Activated CD4-positive, alpha-beta T cell treated with anti-CD3 and anti-CD28 coated beads for 36 hours (primary cell): ENCODE measurements at regions not wholly inside any gene's neighbourhood (a gene's known extent, or its start where the extent isn't known, plus 50 kb on each side); places are given as distances from the start of the nearest gene placed in this dataset.

Source experiments
- ATAC-seq: fragments of 200-7000 bp; cut with Tn5 transposase; one replicate; pipeline ENCODE4 v1.10.0; 2021; ENCODE audit warnings: mild to moderate bottlenecking, moderate library complexity
- CTCF ChIA-PET: fragments of 350-600 bp; sonication (Branson Sonifier 250); formaldehyde crosslinking; loops from one replicate; lab custom pipeline; 2021; ENCODE audit warnings: antibody characterized with exemption; lab: Charles Lee
- POLR2A ChIA-PET: fragments of 350-600 bp; sonication (Branson Sonifier 250); formaldehyde crosslinking; loops from one replicate; lab custom pipeline; 2021; ENCODE audit warnings: antibody characterized with exemption, inconsistent platforms; lab: Charles Lee
- DNase-seq: peaks from one replicate; pipeline ENCODE4 v3.0.0-alpha.2; 2020
- H3K27ac Mint-ChIP-seq: one replicate; pipeline ENCODE4 v1.8.0; 2021; ENCODE audit warnings: mixed read lengths
- H3K27me3 Mint-ChIP-seq: one replicate; pipeline ENCODE4 v1.8.0; 2021; ENCODE audit warnings: mixed read lengths
- H3K36me3 Mint-ChIP-seq: one replicate; pipeline ENCODE4 v1.8.0; 2021; ENCODE audit warnings: low read depth, mixed read lengths
- H3K4me1 Mint-ChIP-seq: one replicate; pipeline ENCODE4 v1.8.0; 2021; ENCODE audit warnings: mixed read lengths
- H3K4me3 Mint-ChIP-seq: one replicate; pipeline ENCODE4 v1.8.0; 2021; ENCODE audit warnings: mild to moderate bottlenecking, moderate library complexity, mixed read lengths
- H3K9me3 Mint-ChIP-seq: one replicate; pipeline ENCODE4 v1.8.0; 2021; ENCODE audit warnings: low read depth, mixed read lengths
- intact Hi-C, 2 experiments: fragments of 100-400 bp; cut with DNase I in 1 of 2; cut with micrococcal nuclease in 1 of 2; formaldehyde crosslinking; loops; one replicate each; pipeline versions ENCODE4 v1.14.2 to v1.15.1; 2022 to 2024; cut with DNase I, micrococcal nuclease

- intact Hi-C loops = no loop called here
- peaks cover 29% of the 10 kb centered on the region for H3K27me3 Mint-ChIP-seq
- H3K9me3 Mint-ChIP-seq = no peaks in the 10 kb centered on the region
- H3K4me1 Mint-ChIP-seq = no peaks in the 10 kb centered on the region
- ChIA-PET POLR2A (no interaction called here), CTCF (no interaction called here)
- ATAC-seq = no peak
- H3K36me3 Mint-ChIP-seq = no peaks in the 10 kb centered on the region
- H3K4me3 Mint-ChIP-seq = no peak overlapping the region
- DNase-seq = no peak
- no peak overlapping the region for H3K27ac Mint-ChIP-seq
These were observed 100.9 kb upstream of the ROPN1 start for GRCh38 chr3:124092811-124093210.

GRCh38 chr3:124094496-124094895, 102.6 kb upstream of the ROPN1 start:
- H3K27me3 Mint-ChIP-seq = peaks cover 33% of the 10 kb centered on the region
- POLR2A ChIA-PET = no interaction called here
- CTCF ChIA-PET = interaction anchor here (1.1 kb wide), 1 partner anchor 78 kb away, joined by 5 read pairs; no protein-coding TSS in a partner anchor
- no peaks in the 10 kb centered on the region for H3K4me1 Mint-ChIP-seq
- no peak for DNase-seq
- intact Hi-C loops = no loop called here
- no peak overlapping the region for H3K4me3 Mint-ChIP-seq
- no peaks in the 10 kb centered on the region for H3K36me3 Mint-ChIP-seq
- H3K27ac Mint-ChIP-seq = no peak overlapping the region
- H3K9me3 Mint-ChIP-seq = no peaks in the 10 kb centered on the region
- ATAC-seq = no peak

GRCh38 chr3:124097362-124098131, 105.6 kb upstream of the ROPN1 start:
- POLR2A ChIA-PET = no interaction called here

GRCh38 chr3:124101643-124102042, 109.7 kb upstream of the ROPN1 start:
- intact Hi-C loops = no loop called here
- H3K27me3 Mint-ChIP-seq = peaks cover 20% of the 10 kb centered on the region
- ATAC-seq = no peak
- H3K4me1 Mint-ChIP-seq = no peaks in the 10 kb centered on the region
- no peak overlapping the region for H3K27ac Mint-ChIP-seq
- H3K36me3 Mint-ChIP-seq = no peaks in the 10 kb centered on the region
- no peak overlapping the region for H3K4me3 Mint-ChIP-seq
- H3K9me3 Mint-ChIP-seq = no peaks in the 10 kb centered on the region
- DNase-seq = no peak
- ChIA-PET CTCF (no interaction called here), POLR2A (no interaction called here)

More at GRCh38 chr3:124097362-124098131, 105.6 kb upstream of the ROPN1 start:
- intact Hi-C loops = no loop called here
- CTCF ChIA-PET = interaction anchor here (0.8 to 1.2 kb wide), 4 partner anchors 16 to 121 kb away, joined by 3 to 4 read pairs (median 4); no protein-coding TSS in a partner anchor
- no peak for ATAC-seq
- H3K36me3 Mint-ChIP-seq = no peaks in the 10 kb centered on the region
- H3K27ac Mint-ChIP-seq = no peak overlapping the region
- no peaks in the 10 kb centered on the region for H3K4me1 Mint-ChIP-seq
- H3K4me3 Mint-ChIP-seq = no peak overlapping the region
- H3K27me3 Mint-ChIP-seq = peaks cover 30% of the 10 kb centered on the region
- DNase-seq = no peak
- no peaks in the 10 kb centered on the region for H3K9me3 Mint-ChIP-seq

GRCh38 chr3:124107104-124107890, 115.4 kb upstream of the ROPN1 start:
- no peak for DNase-seq
- Mint-ChIP-seq H3K4me3 (no peak overlapping the region), H3K9me3 (no peaks in the 10 kb centered on the region), H3K27me3 (peaks cover 1% of the 10 kb centered on the region), H3K4me1 (no peaks in the 10 kb centered on the region), H3K36me3 (no peaks in the 10 kb centered on the region), H3K27ac (no peak overlapping the region)
- intact Hi-C loops = no loop called here
- ChIA-PET POLR2A (no interaction called here), CTCF (no interaction called here)
- no peak for ATAC-seq

GRCh38 chr3:124108446-124108845, 116.5 kb upstream of the ROPN1 start:
- Mint-ChIP-seq H3K4me3 (no peak overlapping the region), H3K36me3 (no peaks in the 10 kb centered on the region), H3K4me1 (no peaks in the 10 kb centered on the region), H3K9me3 (no peaks in the 10 kb centered on the region), H3K27ac (no peak overlapping the region), H3K27me3 (peaks cover 3% of the 10 kb centered on the region)
- ChIA-PET CTCF (interaction anchor here (0.7 kb wide), 1 partner anchor 181 kb away, joined by 3 read pairs; no protein-coding TSS in a partner anchor), POLR2A (no interaction called here)
- ATAC-seq (no peak), DNase-seq (no peak)
- intact Hi-C loops = no loop called here

- Mint-ChIP-seq H3K27ac (no peak overlapping the region), H3K36me3 (no peaks in the 10 kb centered on the region), H3K9me3 (no peaks in the 10 kb centered on the region), H3K4me1 (no peaks in the 10 kb centered on the region), H3K4me3 (no peak overlapping the region), H3K27me3 (peaks cover 3% of the 10 kb centered on the region)
- POLR2A ChIA-PET = no interaction called here
- no peak for DNase-seq
- ATAC-seq = no peak
- intact Hi-C loops = no loop called here
- CTCF ChIA-PET = interaction anchor here (1.4 kb wide), 1 partner anchor 10 kb away, joined by 3 read pairs; no protein-coding TSS in a partner anchor
These were observed 121.6 kb upstream of the ROPN1 start for GRCh38 chr3:124113485-124113884.

- Mint-ChIP-seq H3K36me3 (no peaks in the 10 kb centered on the region), H3K9me3 (no peaks in the 10 kb centered on the region), H3K4me3 (no peak overlapping the region), H3K4me1 (no peaks in the 10 kb centered on the region), H3K27ac (no peak overlapping the region), H3K27me3 (peaks cover 13% of the 10 kb centered on the region)
- CTCF ChIA-PET = no interaction called here
- POLR2A ChIA-PET = no interaction called here
- no peak for DNase-seq
- no peak for ATAC-seq
- intact Hi-C loops = no loop called here
These were observed 123.4 kb upstream of the ROPN1 start for GRCh38 chr3:124115279-124115678.

- Mint-ChIP-seq H3K36me3 (no peaks in the 10 kb centered on the region), H3K4me1 (no peaks in the 10 kb centered on the region), H3K4me3 (no peak overlapping the region), H3K27ac (no peak overlapping the region), H3K9me3 (no peaks in the 10 kb centered on the region), H3K27me3 (peaks cover 13% of the 10 kb centered on the region)
- DNase-seq = no peak
- CTCF ChIA-PET = no interaction called here
- ATAC-seq = no peak
- POLR2A ChIA-PET = interaction anchor here (0.5 kb wide), 1 partner anchor 615 kb away, joined by 3 read pairs; no protein-coding TSS in a partner anchor
- intact Hi-C loops = no loop called here
These were observed 124.0 kb upstream of the ROPN1 start for GRCh38 chr3:124115956-124116355.

GRCh38 chr3:124116906-124117305, 125.0 kb upstream of the ROPN1 start:
- CTCF ChIA-PET = no interaction called here
- peaks cover 14% of the 10 kb centered on the region for H3K27me3 Mint-ChIP-seq
- intact Hi-C loops = no loop called here

GRCh38 chr3:124117486-124117885, 125.6 kb upstream of the ROPN1 start:
- POLR2A ChIA-PET = no interaction called here
- CTCF ChIA-PET = interaction anchor here (0.6 to 1.0 kb wide), 2 partner anchors 98 to 234 kb away, joined by 3 to 4 read pairs; no protein-coding TSS in a partner anchor
- ATAC-seq = no peak
- Mint-ChIP-seq H3K4me3 (no peak overlapping the region), H3K9me3 (no peaks in the 10 kb centered on the region), H3K27me3 (peaks cover 16% of the 10 kb centered on the region), H3K4me1 (no peaks in the 10 kb centered on the region), H3K36me3 (no peaks in the 10 kb centered on the region), H3K27ac (no peak overlapping the region)
- no peak for DNase-seq
- intact Hi-C loops = no loop called here

More at GRCh38 chr3:124116906-124117305, 125.0 kb upstream of the ROPN1 start:
- Mint-ChIP-seq H3K4me3 (no peak overlapping the region), H3K9me3 (no peaks in the 10 kb centered on the region), H3K27ac (no peak overlapping the region), H3K4me1 (no peaks in the 10 kb centered on the region), H3K36me3 (no peaks in the 10 kb centered on the region)
- ATAC-seq = no peak
- POLR2A ChIA-PET = no interaction called here
- DNase-seq = no peak
